Muscle of leg (tissue), 3 donors: ENCODE measurements at regions not wholly inside any gene's neighbourhood (a gene's known extent, or its start where the extent isn't known, plus 50 kb on each side); places are given as distances from the start of the nearest gene placed in this dataset.
"Not testable (repeated sequence)": the region's sequence is repeated elsewhere in the genome, so short reads cannot be mapped to it uniquely, and the experiment has no call there.

Experiments used
- DNase-seq: peaks from one replicate; pipeline ENCODE4 v3.0.0; 2013
- H3K27ac ChIP-seq: one replicate; pipeline ENCODE4 v1.5.1; 2013; ENCODE audit warnings: mild to moderate bottlenecking, low read length, control low read depth
- H3K27me3 ChIP-seq: one replicate; pipeline ENCODE4 v1.6.1; 2013; ENCODE audit warnings: low read length; ENCODE audit not compliant: control insufficient read depth, insufficient read depth
- H3K36me3 ChIP-seq: one replicate; pipeline ENCODE4 v1.6.1; 2013; ENCODE audit warnings: low read length; ENCODE audit not compliant: control insufficient read depth, insufficient read depth
- H3K4me1 ChIP-seq: one replicate; pipeline ENCODE4 v1.6.1; 2013; ENCODE audit warnings: low read length; ENCODE audit not compliant: control insufficient read depth, insufficient read depth
- H3K4me3 ChIP-seq: one replicate; pipeline ENCODE4 v1.5.1; 2013; ENCODE audit warnings: low read length, control low read depth
- H3K9me3 ChIP-seq: replicated peaks from 2 replicates; pipeline ENCODE4 v1.6.1; 2013; ENCODE audit warnings: low read depth, low read length; ENCODE audit not compliant: control insufficient read depth
- WGBS: methylation state at CpG from one replicate; pipeline ENCODE4 v1.1.5; 2013; ENCODE audit warnings: missing lambda C conversion rate; ENCODE audit not compliant: insufficient coverage; 5-methylcytosine and 5-hydroxymethylcytosine counted together

DNA sequence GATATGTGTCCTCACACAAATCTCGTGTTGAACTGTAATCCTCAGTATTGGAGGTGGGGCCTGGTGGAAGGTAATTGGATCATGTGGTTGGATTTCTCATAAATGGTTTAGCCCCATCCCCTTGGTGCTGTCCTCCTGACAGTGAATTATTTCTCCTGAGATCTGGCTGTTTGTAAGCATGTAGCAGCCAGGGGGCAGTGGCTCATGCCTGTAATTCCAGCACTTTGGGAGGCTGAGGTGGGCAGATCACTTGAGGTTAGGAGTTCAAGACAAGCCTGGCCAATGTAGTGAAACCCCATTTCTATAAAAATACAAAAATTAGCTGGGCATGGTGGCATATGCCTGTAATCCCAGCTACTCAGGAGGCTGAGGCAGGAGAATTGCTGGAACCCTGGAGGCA is 999.0 kb downstream of the DNAH5 start:
- not testable (repeated sequence) for H3K4me3 ChIP-seq, DNase-seq, H3K27me3 ChIP-seq, H3K27ac ChIP-seq, H3K9me3 ChIP-seq, H3K4me1 ChIP-seq, H3K36me3 ChIP-seq
- no CpG with 5 or more reads among the region's 1 CpG for WGBS

DNA sequence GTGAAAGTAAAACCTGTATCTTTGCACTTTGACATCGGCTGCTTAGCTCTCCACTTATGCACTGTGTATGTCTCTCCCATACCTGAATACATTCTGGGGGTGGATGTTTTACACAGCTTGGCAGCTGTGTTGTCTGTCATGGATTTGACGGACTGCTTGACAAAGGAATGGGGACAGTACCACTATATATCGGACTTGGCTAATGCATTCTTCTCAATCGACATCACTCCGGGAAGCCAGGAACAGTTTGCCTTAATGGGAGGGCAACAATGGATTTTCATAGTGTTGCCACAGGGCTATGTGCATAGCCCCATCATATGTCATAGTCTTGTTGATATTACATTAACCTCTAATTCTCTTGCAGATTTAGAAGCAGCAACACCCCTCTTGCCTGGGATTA is 1008.3 kb downstream of the DNAH5 start:
- Histone ChIP-seq H3K36me3 (no peaks in the 10 kb centered on the region), H3K4me1 (no peaks in the 10 kb centered on the region), H3K27me3 (no peaks in the 10 kb centered on the region), H3K4me3 (no peak overlapping the region), H3K27ac (no peak overlapping the region), H3K9me3 (peaks cover 2% of the 10 kb centered on the region)
- 92% methylated on average over 3 of the region's 5 CpGs for WGBS
- DNase-seq = no peak

DNA sequence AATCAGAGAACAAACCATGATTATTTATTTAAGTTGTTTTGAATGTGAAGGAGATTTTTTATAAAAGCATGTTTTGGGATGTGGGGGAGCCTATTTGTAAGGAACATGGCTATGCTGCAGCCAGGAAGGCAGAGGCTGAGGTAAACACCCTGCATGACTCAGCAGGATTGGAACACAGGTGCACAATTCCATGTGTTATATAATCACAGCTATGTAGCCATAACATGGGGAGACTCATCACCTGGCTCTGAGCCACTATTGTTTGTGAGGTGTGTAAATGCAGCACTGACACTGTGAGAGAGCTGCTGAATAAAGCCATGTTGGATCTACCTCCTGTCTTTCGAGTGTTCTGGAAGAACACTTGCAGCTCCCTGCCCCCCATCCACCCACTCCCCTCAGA is 1009.8 kb downstream of the DNAH5 start:
- peaks cover 2% of the 10 kb centered on the region for H3K9me3 ChIP-seq
- H3K27ac ChIP-seq = no peak overlapping the region
- H3K4me3 ChIP-seq = no peak overlapping the region
- peak; percentile 1 for DNase-seq
- no peaks in the 10 kb centered on the region for H3K4me1 ChIP-seq
- no peaks in the 10 kb centered on the region for H3K27me3 ChIP-seq
- no peaks in the 10 kb centered on the region for H3K36me3 ChIP-seq
- 29% methylated on average over 1 of the region's 1 CpG for WGBS

GRCh38 chr5:12920527-12920926 is 1016.3 kb upstream of the CTNND2 start:
- H3K27ac ChIP-seq = no peak overlapping the region
- H3K4me3 ChIP-seq = no peak overlapping the region
- DNase-seq = no peak
- 83% methylated on average over 1 of the region's 2 CpGs for WGBS
- no peaks in the 10 kb centered on the region for H3K9me3 ChIP-seq
- H3K4me1 ChIP-seq = no peaks in the 10 kb centered on the region
- H3K36me3 ChIP-seq = no peaks in the 10 kb centered on the region
- H3K27me3 ChIP-seq = no peaks in the 10 kb centered on the region

GRCh38 chr5:12911156-12911555 is 1006.9 kb upstream of the CTNND2 start:
- no peak for DNase-seq
- H3K36me3 ChIP-seq = no peaks in the 10 kb centered on the region
- no peak overlapping the region for H3K27ac ChIP-seq
- H3K9me3 ChIP-seq = no peaks in the 10 kb centered on the region
- H3K27me3 ChIP-seq = no peaks in the 10 kb centered on the region
- H3K4me1 ChIP-seq = no peaks in the 10 kb centered on the region
- no peak overlapping the region for H3K4me3 ChIP-seq
- WGBS = no CpG with 5 or more reads among the region's 4 CpGs

DNA sequence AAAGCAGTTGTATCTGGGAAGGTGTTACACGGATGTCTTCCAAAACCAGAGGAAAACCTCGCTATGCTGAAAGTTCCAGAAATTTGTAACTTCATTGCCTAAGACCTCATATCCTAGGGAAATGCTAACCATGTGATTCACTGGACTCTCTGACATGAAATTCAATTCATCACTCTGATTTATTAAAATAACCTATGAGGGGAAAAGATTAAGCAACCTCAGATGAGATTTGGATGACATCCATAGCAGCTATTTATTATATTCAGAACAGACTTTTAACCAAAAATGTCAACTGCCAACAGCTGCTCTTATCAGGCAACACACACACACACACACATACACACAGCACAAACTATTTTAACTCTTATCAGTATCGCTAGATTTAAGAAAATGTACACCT is 1006.4 kb upstream of the CTNND2 start:
- H3K4me3 ChIP-seq = no peak overlapping the region
- no CpG with 5 or more reads among the region's 3 CpGs for WGBS
- no peaks in the 10 kb centered on the region for H3K36me3 ChIP-seq
- H3K9me3 ChIP-seq = no peaks in the 10 kb centered on the region
- no peak overlapping the region for H3K27ac ChIP-seq
- H3K4me1 ChIP-seq = no peaks in the 10 kb centered on the region
- no peaks in the 10 kb centered on the region for H3K27me3 ChIP-seq
- peak; percentile 0 for DNase-seq

DNA sequence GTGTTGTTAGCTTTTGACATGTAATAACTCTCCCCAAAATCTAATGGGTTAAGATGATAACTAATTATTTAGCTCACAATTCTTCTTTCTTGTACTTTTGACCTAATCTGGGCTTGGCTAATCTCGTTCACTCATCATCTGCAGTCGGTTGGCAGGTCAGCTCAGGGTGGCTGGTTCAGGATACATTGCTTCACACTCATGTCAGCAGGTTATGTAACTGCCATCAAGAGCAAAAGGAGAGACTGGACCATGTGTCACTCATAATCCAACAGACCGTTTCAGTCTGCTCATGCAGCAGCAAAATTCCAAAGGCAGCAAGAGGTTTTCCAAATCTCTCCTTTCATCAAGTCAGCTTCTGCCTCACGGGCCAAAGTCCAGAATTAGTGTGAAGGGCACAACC is 998.4 kb upstream of the CTNND2 start:
- Histone ChIP-seq H3K9me3 (no peaks in the 10 kb centered on the region), H3K27ac (no peak overlapping the region), H3K36me3 (no peaks in the 10 kb centered on the region), H3K4me3 (no peak overlapping the region), H3K4me1 (no peaks in the 10 kb centered on the region), H3K27me3 (no peaks in the 10 kb centered on the region)
- 75% methylated on average over 3 of the region's 4 CpGs for WGBS
- DNase-seq = no peak

DNA sequence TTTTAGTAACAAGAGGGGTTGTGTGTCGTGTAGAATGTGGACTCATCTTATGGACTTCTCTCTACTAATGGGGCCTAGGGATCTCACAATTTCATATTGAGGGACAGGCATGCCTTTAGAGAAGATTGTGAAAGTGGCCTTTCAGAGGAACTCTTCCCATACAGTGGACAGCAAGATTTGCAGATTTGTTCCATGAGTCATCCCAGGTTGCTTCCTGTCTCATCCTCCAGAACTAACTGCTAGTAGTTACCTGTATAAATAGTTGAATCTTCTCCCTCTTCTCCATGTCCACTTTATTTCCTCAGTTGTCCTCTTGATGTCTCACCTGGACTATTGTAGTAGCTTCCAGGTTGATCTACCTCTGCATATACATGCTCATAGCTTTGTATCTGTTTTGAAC is 997.5 kb upstream of the CTNND2 start:
- no CpG with 5 or more reads among the region's 1 CpG for WGBS
- Histone ChIP-seq H3K27ac (no peak overlapping the region), H3K36me3 (no peaks in the 10 kb centered on the region), H3K27me3 (no peaks in the 10 kb centered on the region), H3K9me3 (no peaks in the 10 kb centered on the region), H3K4me3 (no peak overlapping the region), H3K4me1 (no peaks in the 10 kb centered on the region)
- no peak for DNase-seq

GRCh38 chr5:12896086-12896485 is 991.8 kb upstream of the CTNND2 start:
- H3K27ac ChIP-seq = no peak overlapping the region
- no peaks in the 10 kb centered on the region for H3K36me3 ChIP-seq
- H3K4me1 ChIP-seq = no peaks in the 10 kb centered on the region
- no peaks in the 10 kb centered on the region for H3K27me3 ChIP-seq
- no CpG with 5 or more reads among the region's 3 CpGs for WGBS
- DNase-seq = no peak
- no peaks in the 10 kb centered on the region for H3K9me3 ChIP-seq
- H3K4me3 ChIP-seq = no peak overlapping the region

DNA sequence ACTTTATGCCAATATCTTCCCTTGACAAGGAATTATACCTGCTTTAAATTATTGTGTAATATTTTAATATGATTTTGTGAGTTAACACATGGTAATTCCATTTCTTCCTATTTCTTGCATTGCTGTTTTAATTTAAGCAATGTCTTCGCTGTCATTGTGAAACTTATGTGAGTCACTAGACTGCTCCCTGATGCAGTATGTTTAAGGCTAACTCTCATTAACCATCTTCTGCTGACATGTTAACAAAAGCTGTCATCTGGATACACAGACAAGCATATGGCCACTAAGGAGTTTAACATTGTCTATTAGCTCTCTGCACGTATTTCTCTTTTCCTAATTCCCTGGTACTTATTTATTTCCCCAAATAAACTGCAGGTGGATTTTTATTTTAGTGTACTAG is 980.8 kb upstream of the CTNND2 start:
- Histone ChIP-seq H3K4me3 (no peak overlapping the region), H3K27me3 (no peaks in the 10 kb centered on the region), H3K36me3 (no peaks in the 10 kb centered on the region), H3K27ac (no peak overlapping the region), H3K4me1 (no peaks in the 10 kb centered on the region), H3K9me3 (no peaks in the 10 kb centered on the region)
- WGBS = no CpG with 5 or more reads among the region's 2 CpGs
- DNase-seq = no peak

DNA sequence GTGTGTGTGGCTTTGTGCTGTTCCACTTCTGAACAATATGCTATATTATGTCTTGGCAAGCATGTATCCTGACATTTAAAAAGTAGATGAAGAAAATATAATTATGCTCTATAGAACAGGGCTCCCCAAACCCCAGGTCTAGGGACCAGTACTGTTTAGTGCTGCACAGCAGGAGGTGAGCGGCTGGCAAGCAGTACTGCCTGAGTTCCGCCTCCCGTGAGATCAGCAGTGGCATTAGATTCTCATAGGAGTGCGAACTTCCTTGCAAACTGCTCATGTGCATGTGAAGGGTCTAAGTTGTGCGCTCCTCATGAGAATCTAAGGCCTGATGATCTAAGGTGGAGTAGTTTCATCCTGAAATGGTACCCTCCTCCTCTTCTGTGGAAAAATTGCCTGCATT is 979.1 kb upstream of the CTNND2 start:
- 70% methylated on average over 5 of the region's 5 CpGs for WGBS
- no peak overlapping the region for H3K4me3 ChIP-seq
- no peak for DNase-seq

More for the DNA sequence above, 979.1 kb upstream of the CTNND2 start:
- Histone ChIP-seq H3K36me3 (no peaks in the 10 kb centered on the region), H3K9me3 (no peaks in the 10 kb centered on the region), H3K27me3 (no peaks in the 10 kb centered on the region), H3K27ac (no peak overlapping the region), H3K4me1 (no peaks in the 10 kb centered on the region)
